BE2C (cell line): ENCODE measurements at regions not wholly inside any gene's neighbourhood (a gene's known extent, or its start where the extent isn't known, plus 50 kb on each side); places are given as distances from the start of the nearest gene placed in this dataset.

Source experiments
- DNase-seq: peaks from one replicate; pipeline ENCODE4 v3.0.0-alpha.2; 2020
- H3K27me3 ChIP-seq: fragments of 250-450 bp; sonication (Bioruptor Pico); 2 replicates; pipeline ENCODE4 v1.5.1; 2020; ENCODE audit warnings: mild to moderate bottlenecking
- H3K36me3 ChIP-seq: fragments of 250-450 bp; sonication (Bioruptor Pico); 2 replicates; pipeline ENCODE4 v1.5.1; 2020; ENCODE audit warnings: mild to moderate bottlenecking
- H3K4me1 ChIP-seq: fragments of 250-450 bp; sonication (Bioruptor Pico); 2 replicates; pipeline ENCODE4 v1.5.1; 2020
- H3K4me3 ChIP-seq: 2 replicates; pipeline ENCODE4 v1.5.1; 2011; ENCODE audit warnings: low read depth, low read length
- H3K9me3 ChIP-seq: fragments of 250-450 bp; sonication (Bioruptor Pico); 2 replicates; pipeline ENCODE4 v1.5.1; 2020
- CTCF ChIP-seq: IDR thresholded peaks from 2 replicates; pipeline ENCODE4 v1.5.1; 2012; ENCODE audit warnings: mild to moderate bottlenecking, low read depth, low read length

DNA sequence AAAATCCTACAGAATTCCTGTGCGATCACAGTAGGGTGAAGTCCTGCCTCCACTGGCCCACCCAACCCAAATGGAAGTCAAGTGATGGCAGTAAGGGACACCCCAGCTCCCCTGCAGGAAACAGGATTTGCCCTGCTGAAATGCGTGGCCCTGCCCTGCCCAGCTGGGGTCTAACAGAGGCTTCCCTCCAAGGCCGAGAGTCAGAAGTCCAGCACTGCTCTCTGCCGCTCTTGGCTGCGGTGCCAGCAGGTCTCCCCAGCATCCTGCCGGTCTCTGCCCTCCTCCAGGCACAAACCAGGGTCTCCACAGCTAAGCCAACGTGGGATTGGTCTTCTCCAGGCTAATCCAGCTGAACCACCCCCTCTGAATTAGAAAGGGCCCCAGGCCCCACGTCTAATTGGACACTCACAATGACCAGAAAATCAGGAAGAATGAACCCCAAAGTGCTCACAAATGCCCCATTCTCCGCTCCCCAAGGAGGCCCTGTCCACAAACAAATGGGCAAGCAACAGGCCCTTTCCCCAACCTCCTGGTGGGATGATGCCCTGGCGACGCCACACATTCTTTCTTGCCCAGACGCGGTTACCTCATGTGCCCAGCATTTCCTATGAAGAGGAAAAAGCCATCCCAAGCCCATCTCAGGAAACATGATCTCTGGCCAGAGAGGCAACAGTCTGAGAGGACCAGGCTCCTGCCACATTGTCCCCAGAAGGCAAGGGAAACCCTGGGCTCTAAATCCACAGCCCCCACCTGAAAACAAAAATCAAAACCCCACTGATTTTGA is 117.2 kb downstream of the BANF2 start:
- no peak for TF ChIP-seq CTCF
- DNase-seq, result no peak
- H3K4me1 ChIP-seq, result no peaks in the 10 kb centered on the region
- no peak overlapping the region for H3K4me3 ChIP-seq
- H3K36me3 ChIP-seq, result no peaks in the 10 kb centered on the region
- H3K9me3 ChIP-seq, result no peaks in the 10 kb centered on the region
- H3K27me3 ChIP-seq, result no peaks in the 10 kb centered on the region

- no peaks in the 10 kb centered on the region for H3K9me3 ChIP-seq
- DNase-seq, result no peak
- no peaks in the 10 kb centered on the region for H3K27me3 ChIP-seq
- TF ChIP-seq CTCF, result no peak
- H3K36me3 ChIP-seq, result no peaks in the 10 kb centered on the region
- no peaks in the 10 kb centered on the region for H3K4me1 ChIP-seq
- H3K4me3 ChIP-seq, result no peak overlapping the region
Observed at GRCh38 chr20:17811628-17811965, 111.8 kb downstream of the BANF2 start.

DNA sequence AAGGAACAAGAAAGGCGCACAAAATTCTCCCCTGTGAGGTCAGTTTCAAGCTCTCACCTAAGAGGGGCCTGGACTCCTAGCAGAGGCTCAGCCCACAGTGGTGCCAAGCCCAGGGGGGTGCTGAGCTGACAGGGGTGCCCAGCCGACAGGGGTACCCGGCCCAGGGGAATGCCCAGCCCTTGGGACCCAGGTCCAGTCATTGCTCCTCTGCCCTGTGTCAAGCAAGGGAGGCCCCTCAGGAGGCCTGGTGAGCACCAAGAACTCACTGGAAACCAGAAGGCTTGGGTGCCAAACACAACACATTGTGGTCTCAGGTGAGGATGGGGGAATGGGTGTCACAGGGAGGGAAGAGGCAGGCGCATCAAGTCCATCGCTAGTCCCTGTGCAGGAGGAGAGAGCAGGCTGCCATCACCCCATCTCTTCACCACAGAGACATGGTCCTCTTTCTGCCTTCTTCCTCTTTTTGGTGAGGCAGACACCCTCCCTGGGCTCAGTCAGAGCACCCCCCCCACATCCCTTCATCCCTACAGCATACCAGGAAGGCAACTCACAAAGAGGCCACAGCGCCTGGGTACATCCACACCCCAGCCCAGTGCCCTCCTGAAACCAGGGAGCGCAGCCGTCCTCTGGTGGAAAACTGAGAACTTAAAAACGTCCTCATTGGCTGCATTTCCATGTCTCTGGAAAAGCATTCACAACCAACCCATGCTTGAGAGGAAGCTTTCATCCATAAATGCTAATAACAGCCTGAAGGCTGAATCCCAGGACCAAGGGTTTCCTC is 111.3 kb downstream of the BANF2 start:
- no peaks in the 10 kb centered on the region for H3K4me1 ChIP-seq
- no peaks in the 10 kb centered on the region for H3K9me3 ChIP-seq
- H3K36me3 ChIP-seq, result no peaks in the 10 kb centered on the region
- H3K4me3 ChIP-seq, result no peak overlapping the region
- no peak for DNase-seq
- TF ChIP-seq CTCF, result no peak
- no peaks in the 10 kb centered on the region for H3K27me3 ChIP-seq

DNA sequence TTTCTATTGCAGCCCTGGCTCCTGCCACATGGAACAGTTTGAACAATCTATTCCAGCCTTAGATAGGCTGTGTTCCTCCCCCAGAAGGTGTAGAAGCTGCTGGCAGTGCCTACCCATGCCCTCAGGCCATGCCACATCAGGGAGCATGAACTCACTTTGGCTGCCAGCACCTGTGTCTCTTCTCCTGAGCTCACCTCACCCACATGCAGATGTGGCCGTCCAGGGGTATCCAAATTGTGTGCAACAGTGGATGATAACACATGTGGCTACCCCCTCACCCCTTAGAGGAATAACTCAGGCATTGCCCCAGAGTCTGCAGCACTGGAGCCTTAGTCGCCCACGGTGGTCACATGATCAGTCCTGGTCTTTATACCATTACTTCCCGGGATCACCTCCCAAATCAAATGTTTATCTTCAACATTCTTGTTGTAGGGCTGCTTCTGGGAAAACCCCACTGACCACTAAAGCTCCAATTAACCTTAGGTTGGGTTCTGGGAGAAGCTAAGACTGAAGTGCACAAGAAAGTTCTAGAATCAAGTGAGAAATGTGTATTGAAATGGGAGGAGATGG is 110.4 kb downstream of the BANF2 start:
- Histone ChIP-seq H3K4me3 (no peak overlapping the region), H3K9me3 (no peaks in the 10 kb centered on the region), H3K4me1 (no peaks in the 10 kb centered on the region), H3K36me3 (no peaks in the 10 kb centered on the region), H3K27me3 (no peaks in the 10 kb centered on the region)
- DNase-seq, result no peak
- no peak for TF ChIP-seq CTCF

GRCh38 chr20:17809362-17810061 is 109.7 kb downstream of the BANF2 start:
- no peaks in the 10 kb centered on the region for H3K36me3 ChIP-seq
- no peak for DNase-seq
- TF ChIP-seq CTCF, result no peak

More at GRCh38 chr20:17809362-17810061, 109.7 kb downstream of the BANF2 start:
- Histone ChIP-seq H3K9me3 (no peaks in the 10 kb centered on the region), H3K4me1 (no peaks in the 10 kb centered on the region), H3K4me3 (no peak overlapping the region), H3K27me3 (no peaks in the 10 kb centered on the region)
